Stimulated activated CD4-positive, alpha-beta T cell treated with anti-CD3 and anti-CD28 coated beads, Interleukin-12 subunit alpha, Interleukin-12 subunit beta, amount 100 ng/mL, for 24 hours (primary cell): ENCODE measurements at regions not wholly inside any gene's neighbourhood (a gene's known extent, or its start where the extent isn't known, plus 50 kb on each side); places are given as distances from the start of the nearest gene placed in this dataset.

ENCODE experiments used
- DNase-seq, 2 experiments: peaks; one replicate each; pipeline ENCODE4 v3.0.0-alpha.2; 2020; ENCODE audit warnings: low read depth in 2 of 2

- DNase-seq = no peak
These were observed 702.1 kb downstream of the TNS3 start for GRCh38 chr7:46879783-46880182.

- no peak for DNase-seq
These were observed 710.4 kb downstream of the TNS3 start for GRCh38 chr7:46871516-46871915.

GRCh38 chr7:46864716-46865115, 717.2 kb downstream of the TNS3 start:
- no peak for DNase-seq

GRCh38 chr7:46859963-46860475, 721.9 kb downstream of the TNS3 start:
- no peak for DNase-seq

GRCh38 chr7:46855851-46856250, 726.1 kb downstream of the TNS3 start:
- DNase-seq = no peak

- DNase-seq = no peak
These were observed 726.9 kb downstream of the TNS3 start for GRCh38 chr7:46854958-46855473.

- no peak for DNase-seq
These were observed 728.5 kb downstream of the TNS3 start for GRCh38 chr7:46853451-46853850.

- DNase-seq = no peak
These were observed 729.1 kb downstream of the TNS3 start for GRCh38 chr7:46852795-46853194.

- DNase-seq = no peak
These were observed 731.2 kb downstream of the TNS3 start for GRCh38 chr7:46850563-46851330.

GRCh38 chr7:46848944-46849343, 733.0 kb downstream of the TNS3 start:
- DNase-seq = no peak

- no peak for DNase-seq
These were observed 733.6 kb downstream of the TNS3 start for GRCh38 chr7:46848311-46848710.

- DNase-seq = no peak
These were observed 734.8 kb downstream of the TNS3 start for GRCh38 chr7:46847126-46847525.

- DNase-seq = no peak
These were observed 737.4 kb downstream of the TNS3 start for GRCh38 chr7:46844486-46844885.

- no peak for DNase-seq
These were observed 740.7 kb downstream of the TNS3 start for GRCh38 chr7:46841248-46841647.

GRCh38 chr7:46839651-46840050, 742.3 kb downstream of the TNS3 start:
- DNase-seq = no peak

GRCh38 chr7:46838463-46838862, 743.4 kb downstream of the TNS3 start:
- DNase-seq = no peak

GRCh38 chr7:46835556-46835955, 746.4 kb downstream of the TNS3 start:
- no peak for DNase-seq

GRCh38 chr7:46834921-46835320, 747.0 kb downstream of the TNS3 start:
- no peak for DNase-seq

GRCh38 chr7:46833197-46833596, 748.7 kb downstream of the TNS3 start:
- DNase-seq = no peak

- no peak for DNase-seq
These were observed 749.8 kb downstream of the TNS3 start for GRCh38 chr7:46832136-46832535.

- DNase-seq = no peak
These were observed 762.1 kb downstream of the TNS3 start for GRCh38 chr7:46819819-46820218.

- no peak for DNase-seq
These were observed 767.2 kb downstream of the TNS3 start for GRCh38 chr7:46814516-46815250.
